HEK293 (cell line): ENCODE measurements at regions not wholly inside any gene's neighbourhood (a gene's known extent, or its start where the extent isn't known, plus 50 kb on each side); places are given as distances from the start of the nearest gene placed in this dataset.

Experiments used
- HOXA7 ChIP-seq: sonication (generic); formaldehyde crosslinking; IDR thresholded peaks from 2 replicates; pipeline ENCODE4 v1.8.1; 2022; ENCODE audit warnings: missing genetic modification reagents, borderline replicate concordance
- MEIS1 ChIP-seq: sonication (generic); formaldehyde crosslinking; IDR thresholded peaks from 2 replicates; pipeline ENCODE4 v1.8.1; 2022; ENCODE audit warnings: missing genetic modification reagents, mild to moderate bottlenecking, borderline replicate concordance
- OVOL3 ChIP-seq: fragments of 450-650 bp; formaldehyde crosslinking; IDR thresholded peaks from 2 replicates; pipeline ENCODE4 v1.5.1; 2016; ENCODE audit warnings: missing biosample characterization, missing genetic modification characterization
- ZNF513 ChIP-seq: fragments of 450-650 bp; IDR thresholded peaks from 2 replicates; pipeline ENCODE4 v1.5.1; 2018; ENCODE audit warnings: missing biosample characterization, missing genetic modification characterization
- ZNF521 ChIP-seq: fragments of 450-650 bp; formaldehyde crosslinking; IDR thresholded peaks from 2 replicates; pipeline ENCODE4 v1.5.1; 2017; ENCODE audit warnings: missing biosample characterization, mild to moderate bottlenecking, missing genetic modification characterization
- ZNF549 ChIP-seq: fragments of 450-650 bp; IDR thresholded peaks from 2 replicates; pipeline ENCODE4 v1.5.1; 2018; ENCODE audit warnings: missing biosample characterization, missing genetic modification characterization, mild to moderate bottlenecking, inconsistent platforms, moderate library complexity
- TF ChIP-seq, protein P1 (sequence below): fragments of 450-650 bp; formaldehyde crosslinking; IDR thresholded peaks from 2 replicates; pipeline ENCODE4 v1.5.1; 2016; ENCODE audit warnings: missing biosample characterization, missing genetic modification characterization

DNA sequence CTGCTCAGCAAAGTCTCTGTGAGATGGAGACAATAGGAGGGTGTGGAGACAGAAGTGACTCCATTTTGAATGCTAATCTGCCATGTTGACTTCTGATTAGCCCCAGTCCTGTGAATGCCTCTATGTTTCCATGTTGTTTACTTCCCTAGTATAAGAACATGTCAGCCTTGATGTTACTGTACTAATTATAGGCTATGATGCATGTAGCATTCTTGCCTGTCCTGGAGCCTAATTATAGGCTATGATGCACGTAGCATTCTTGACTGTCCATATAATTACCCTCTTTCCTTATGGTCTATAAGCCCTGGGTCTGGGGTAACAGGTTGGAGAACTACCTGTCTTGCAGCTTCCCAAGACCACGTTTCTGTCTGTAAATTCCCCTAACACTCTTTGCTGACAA, 353.3 kb upstream of the CLINT1 start:
- TF ChIP-seq, protein P1, sequence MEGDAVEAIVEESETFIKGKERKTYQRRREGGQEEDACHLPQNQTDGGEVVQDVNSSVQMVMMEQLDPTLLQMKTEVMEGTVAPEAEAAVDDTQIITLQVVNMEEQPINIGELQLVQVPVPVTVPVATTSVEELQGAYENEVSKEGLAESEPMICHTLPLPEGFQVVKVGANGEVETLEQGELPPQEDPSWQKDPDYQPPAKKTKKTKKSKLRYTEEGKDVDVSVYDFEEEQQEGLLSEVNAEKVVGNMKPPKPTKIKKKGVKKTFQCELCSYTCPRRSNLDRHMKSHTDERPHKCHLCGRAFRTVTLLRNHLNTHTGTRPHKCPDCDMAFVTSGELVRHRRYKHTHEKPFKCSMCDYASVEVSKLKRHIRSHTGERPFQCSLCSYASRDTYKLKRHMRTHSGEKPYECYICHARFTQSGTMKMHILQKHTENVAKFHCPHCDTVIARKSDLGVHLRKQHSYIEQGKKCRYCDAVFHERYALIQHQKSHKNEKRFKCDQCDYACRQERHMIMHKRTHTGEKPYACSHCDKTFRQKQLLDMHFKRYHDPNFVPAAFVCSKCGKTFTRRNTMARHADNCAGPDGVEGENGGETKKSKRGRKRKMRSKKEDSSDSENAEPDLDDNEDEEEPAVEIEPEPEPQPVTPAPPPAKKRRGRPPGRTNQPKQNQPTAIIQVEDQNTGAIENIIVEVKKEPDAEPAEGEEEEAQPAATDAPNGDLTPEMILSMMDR (tag by site-specific recombination), result no peak
- TF ChIP-seq MEIS1 (CRISPR knock-in tag), result no peak
- TF ChIP-seq HOXA7 (CRISPR knock-in tag), result no peak
- TF ChIP-seq OVOL3 (tag by site-specific recombination), result no peak
- TF ChIP-seq ZNF513 (tag by site-specific recombination), result no peak
- TF ChIP-seq ZNF521 (tag by site-specific recombination), result no peak
- TF ChIP-seq ZNF549 (tag by site-specific recombination), result no peak
